ENCODE measurements at regions not wholly inside any gene's neighbourhood (a gene's known extent, or its start where the extent isn't known, plus 50 kb on each side); places are given as distances from the start of the nearest gene placed in this dataset.
"Not testable (repeated sequence)": the region's sequence is repeated elsewhere in the genome, so short reads cannot be mapped to it uniquely, and the experiment has no call there.

- TF ChIP-seq CTCF (IDR thresholded peaks at IDR 0.05; ENCODE audit: low read depth, low read length, missing input control); ZBTB33 (IDR thresholded peaks at IDR 0.05); NR2F2 (IDR thresholded peaks at IDR 0.05); ATF3 (IDR thresholded peaks at IDR 0.05); TAF1 (conservative IDR thresholded peaks at IDR 0.05); RAD21 (IDR thresholded peaks at IDR 0.05); MAX (IDR thresholded peaks at IDR 0.05); REST (IDR thresholded peaks at IDR 0.05); JUND (IDR thresholded peaks at IDR 0.05); RXRA (IDR thresholded peaks at IDR 0.05): not testable (repeated sequence)
Measured at GRCh38 chr10:47600127-47600526, 76.7 kb upstream of the AGAP9 start.

Data from liver (tissue), 3 donors.